ENCODE measurements at regions not wholly inside any gene's neighbourhood (a gene's known extent, or its start where the extent isn't known, plus 50 kb on each side); places are given as distances from the start of the nearest gene placed in this dataset.
A peak's percentile ranks its signal among the peaks of the same experiment; 100 is the strongest.

- H3K4me3 ChIP-seq (ENCODE audit: low read length): no peak overlapping the region
- ATAC-seq: peak; percentile 99
- H3K9me3 ChIP-seq (ENCODE audit: low read length): no peaks in the 10 kb centered on the region
- TF ChIP-seq EZH2phosphoT487 (IDR thresholded peaks at IDR 0.05; ENCODE audit: borderline replicate concordance, low read length) (no peak), CTCF (conservative IDR thresholded peaks at IDR 0.05; ENCODE audit: low read depth, low read length) (no peak)
- DNase-seq: peak; percentile 95
- no peaks in the 10 kb centered on the region for H3K36me3 ChIP-seq (ENCODE audit: low read depth, low read length)
- intact Hi-C loops (cut with micrococcal nuclease): loop anchor here (2.0 kb wide), 2 partner anchors 15 to 77 kb away; no protein-coding TSS in a partner anchor
- peak overlapping the region; percentile 40 for H3K4me2 ChIP-seq (ENCODE audit: low read length)
- CTCF ChIA-PET: interaction anchor here (0.7 kb wide), 1 partner anchor 210 kb away, joined by 3 read pairs; no protein-coding TSS in a partner anchor
- no peak overlapping the region for H2AFZ ChIP-seq (ENCODE audit: low read length)
- H3K4me1 ChIP-seq (ENCODE audit: insufficient read depth, low read length): peaks cover 27% of the 10 kb centered on the region
- H3K79me2 ChIP-seq (ENCODE audit: low read length): no peaks in the 10 kb centered on the region
- BruUV-seq (replicated peaks): no TSS peak
- H3K9ac ChIP-seq (ENCODE audit: low read length): no peak overlapping the region
- H3K9me2 ChIP-seq (replicated peaks; ENCODE audit: low read length): no peaks in the 10 kb centered on the region
- H3F3A ChIP-seq (ENCODE audit: low read length, unreplicated experiment): peaks cover 10% of the 10 kb centered on the region
- POLR2A ChIA-PET (ENCODE audit: unreplicated experiment): interaction anchor here (0.6 kb wide), 1 partner anchor 121 kb away, joined by 3 read pairs; no protein-coding TSS in a partner anchor
- no peaks in the 10 kb centered on the region for H3K27me3 ChIP-seq (ENCODE audit: low read length)
- H4K20me1 ChIP-seq (ENCODE audit: low read length): no peaks in the 10 kb centered on the region
- H3K27ac ChIP-seq (ENCODE audit: low read length): peak overlapping the region; percentile 70
Observed at GRCh38 chr2:42117923-42118753, 51.0 kb upstream of the EML4 start.

- H3K4me1 ChIP-seq (ENCODE audit: insufficient read depth, low read length): peaks cover 27% of the 10 kb centered on the region
- H3K9me2 ChIP-seq (replicated peaks; ENCODE audit: low read length): no peaks in the 10 kb centered on the region
- H3K4me3 ChIP-seq (ENCODE audit: low read length): no peak overlapping the region
- H3K9ac ChIP-seq (ENCODE audit: low read length): no peak overlapping the region
- no peaks in the 10 kb centered on the region for H3K36me3 ChIP-seq (ENCODE audit: low read depth, low read length)
- ChIA-PET CTCF (interaction anchor here (0.7 kb wide), 1 partner anchor 209 kb away, joined by 3 read pairs; no protein-coding TSS in a partner anchor), POLR2A (ENCODE audit: unreplicated experiment) (no interaction called here)
- no peaks in the 10 kb centered on the region for H4K20me1 ChIP-seq (ENCODE audit: low read length)
- no peaks in the 10 kb centered on the region for H3K79me2 ChIP-seq (ENCODE audit: low read length)
- intact Hi-C loops (cut with micrococcal nuclease): loop anchor here (2.0 kb wide), 2 partner anchors 14 to 76 kb away; no protein-coding TSS in a partner anchor
- DNase-seq (no peak), ATAC-seq (no peak)
- H3K4me2 ChIP-seq (ENCODE audit: low read length): peak overlapping the region; percentile 40
- H2AFZ ChIP-seq (ENCODE audit: low read length): no peak overlapping the region
- no TSS peak for BruUV-seq (replicated peaks)
- peak overlapping the region; percentile 70 for H3K27ac ChIP-seq (ENCODE audit: low read length)
- H3K9me3 ChIP-seq (ENCODE audit: low read length): no peaks in the 10 kb centered on the region
- H3K27me3 ChIP-seq (ENCODE audit: low read length): no peaks in the 10 kb centered on the region
- no peak for TF ChIP-seq CTCF (conservative IDR thresholded peaks at IDR 0.05; ENCODE audit: low read depth, low read length)
- TF ChIP-seq EZH2phosphoT487 (IDR thresholded peaks at IDR 0.05; ENCODE audit: borderline replicate concordance, low read length): no peak
- TF ChIP-seq EZH2 (IDR thresholded peaks at IDR 0.05; ENCODE audit: low read length, unreplicated experiment): no peak
- peaks cover 10% of the 10 kb centered on the region for H3F3A ChIP-seq (ENCODE audit: low read length, unreplicated experiment)
Observed at GRCh38 chr2:42118754-42119569, 50.2 kb upstream of the EML4 start.
